Dendritic cell treated with granulocyte-macrophage colony-stimulating factor and Interleukin-4, amounts not matched to agents 40 ng/mL and 50 ng/mL, for 4 days (primary cell): ENCODE measurements at regions not wholly inside any gene's neighbourhood (a gene's known extent, or its start where the extent isn't known, plus 50 kb on each side); places are given as distances from the start of the nearest gene placed in this dataset.

Experiments
- H3K27ac Mint-ChIP-seq: one replicate; pipeline ENCODE4 v1.8.0; 2022; ENCODE audit warnings: mild to moderate bottlenecking, mixed read lengths
- H3K27me3 Mint-ChIP-seq: one replicate; pipeline ENCODE4 v1.8.0; 2022; ENCODE audit warnings: mild to moderate bottlenecking, mixed read lengths
- H3K36me3 Mint-ChIP-seq: one replicate; pipeline ENCODE4 v1.8.0; 2022; ENCODE audit warnings: low read depth, mixed read lengths
- H3K4me1 Mint-ChIP-seq: one replicate; pipeline ENCODE4 v1.8.0; 2022; ENCODE audit warnings: low read depth, mixed read lengths
- H3K4me3 Mint-ChIP-seq: one replicate; pipeline ENCODE4 v1.8.0; 2022; ENCODE audit warnings: mild to moderate bottlenecking, moderate library complexity, mixed read lengths
- H3K9me3 Mint-ChIP-seq: one replicate; pipeline ENCODE4 v1.8.0; 2022; ENCODE audit warnings: mixed read lengths
- intact Hi-C: fragments of 100-400 bp; cut with micrococcal nuclease; formaldehyde crosslinking; loops from one replicate; pipeline ENCODE4 v1.15.0; 2022

DNA sequence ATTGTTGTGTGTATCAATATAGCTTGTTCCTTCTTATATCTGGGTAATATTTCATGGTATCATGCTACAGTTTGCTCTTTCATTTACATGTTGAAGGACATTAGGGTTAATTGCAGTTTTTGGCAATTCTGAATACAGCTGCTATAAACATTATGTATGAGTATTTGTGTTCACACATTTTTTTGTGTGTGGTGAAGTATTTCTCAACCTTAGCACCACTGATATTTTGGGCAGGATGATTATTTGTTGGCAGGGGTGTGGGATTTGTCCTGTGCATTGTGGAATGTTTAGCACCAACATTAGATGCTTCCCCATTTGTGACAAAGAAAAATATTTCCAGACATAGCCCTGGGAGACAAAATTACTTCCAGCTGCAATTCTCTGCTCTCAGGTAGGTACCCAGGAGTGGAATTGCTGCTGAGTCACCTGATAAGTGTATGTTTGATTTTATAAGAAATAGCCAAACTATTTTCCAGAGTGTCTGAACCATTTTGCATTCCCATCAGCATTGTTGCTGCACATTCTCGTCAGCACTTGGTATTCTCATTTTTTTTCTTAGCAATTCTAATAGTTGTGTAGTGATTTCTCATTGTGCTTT is 128.2 kb downstream of the SNX19 start:
- intact Hi-C loops = no loop called here
- Mint-ChIP-seq H3K27ac (no peak overlapping the region), H3K27me3 (no peaks in the 10 kb centered on the region), H3K4me3 (no peak overlapping the region), H3K9me3 (peaks cover 18% of the 10 kb centered on the region), H3K36me3 (no peaks in the 10 kb centered on the region), H3K4me1 (no peaks in the 10 kb centered on the region)

DNA sequence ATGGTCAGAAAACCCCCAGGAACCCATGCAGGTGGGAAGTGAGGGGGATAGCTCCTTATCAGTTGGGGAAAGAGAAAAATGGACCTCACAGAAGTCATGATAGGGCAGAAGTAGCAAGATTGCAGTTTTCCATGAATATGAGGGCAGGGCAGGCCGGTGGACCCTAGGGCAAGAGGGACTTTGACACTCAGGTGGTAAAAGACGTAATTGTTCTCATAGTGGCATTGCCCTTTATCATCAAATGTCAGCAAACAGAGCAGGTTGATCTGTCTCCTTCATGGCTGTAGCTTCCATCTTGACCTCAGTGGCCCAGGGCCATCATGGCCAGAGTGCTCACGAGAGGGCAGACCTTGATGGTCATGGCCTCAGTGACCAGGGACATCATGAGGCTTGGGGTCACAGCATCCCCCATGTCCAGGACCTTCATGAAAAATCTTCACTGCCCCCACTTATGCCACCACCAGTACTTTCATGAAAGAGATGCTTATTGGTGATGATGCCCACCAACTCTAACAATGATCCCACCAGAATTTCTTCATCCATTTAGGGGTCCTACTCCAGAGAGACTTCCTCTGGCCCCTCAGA is 127.1 kb downstream of the SNX19 start:
- H3K27ac Mint-ChIP-seq = no peak overlapping the region
- peaks cover 18% of the 10 kb centered on the region for H3K9me3 Mint-ChIP-seq
- no peaks in the 10 kb centered on the region for H3K27me3 Mint-ChIP-seq
- H3K36me3 Mint-ChIP-seq = no peaks in the 10 kb centered on the region
- H3K4me3 Mint-ChIP-seq = no peak overlapping the region
- no peaks in the 10 kb centered on the region for H3K4me1 Mint-ChIP-seq
- intact Hi-C loops = no loop called here

DNA sequence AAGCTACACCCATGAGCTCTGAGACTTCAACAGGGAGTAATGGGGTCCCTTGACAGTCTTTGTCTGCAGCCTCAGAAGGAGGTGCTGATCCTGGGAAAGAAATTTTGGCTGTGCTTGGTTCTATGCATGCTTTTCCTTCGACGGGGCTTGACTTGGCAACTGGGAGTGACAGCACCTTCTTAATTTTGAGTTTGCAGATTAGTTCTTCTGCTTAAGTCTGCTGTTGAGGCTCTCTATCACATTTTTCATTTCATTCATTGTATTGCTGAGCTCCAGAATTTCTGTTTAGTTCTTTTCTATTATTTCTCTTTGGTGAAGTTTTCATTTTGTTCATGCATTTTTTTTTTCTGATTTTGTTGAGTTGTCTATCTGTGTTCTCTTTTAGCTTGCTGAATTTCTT is 125.6 kb downstream of the SNX19 start:
- Mint-ChIP-seq H3K4me3 (no peak overlapping the region), H3K9me3 (peaks cover 18% of the 10 kb centered on the region), H3K27me3 (no peaks in the 10 kb centered on the region), H3K4me1 (no peaks in the 10 kb centered on the region), H3K27ac (no peak overlapping the region), H3K36me3 (no peaks in the 10 kb centered on the region)
- intact Hi-C loops = no loop called here

DNA sequence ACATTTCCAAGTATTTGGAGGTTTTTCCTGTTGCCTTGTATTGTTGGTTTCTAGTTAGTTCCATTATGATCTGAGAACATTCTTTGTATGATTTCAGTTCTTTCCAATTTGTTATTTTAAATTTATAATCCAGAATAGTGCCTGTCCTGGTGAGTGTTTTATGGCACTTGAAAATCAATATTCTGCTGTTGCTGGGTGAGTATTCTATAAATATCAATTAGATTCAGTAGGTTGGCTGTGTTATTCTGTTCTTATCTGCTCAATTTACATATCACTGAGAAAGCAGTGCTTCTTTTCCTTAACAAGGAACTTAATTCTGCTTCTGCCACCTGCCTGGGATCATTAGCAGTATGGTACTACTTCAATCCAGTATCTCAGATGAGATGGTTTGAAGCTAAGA is 123.5 kb downstream of the SNX19 start:
- H3K27me3 Mint-ChIP-seq = no peaks in the 10 kb centered on the region
- intact Hi-C loops = no loop called here
- H3K9me3 Mint-ChIP-seq = peaks cover 27% of the 10 kb centered on the region
- no peaks in the 10 kb centered on the region for H3K4me1 Mint-ChIP-seq
- no peak overlapping the region for H3K27ac Mint-ChIP-seq
- no peak overlapping the region for H3K4me3 Mint-ChIP-seq
- no peaks in the 10 kb centered on the region for H3K36me3 Mint-ChIP-seq

DNA sequence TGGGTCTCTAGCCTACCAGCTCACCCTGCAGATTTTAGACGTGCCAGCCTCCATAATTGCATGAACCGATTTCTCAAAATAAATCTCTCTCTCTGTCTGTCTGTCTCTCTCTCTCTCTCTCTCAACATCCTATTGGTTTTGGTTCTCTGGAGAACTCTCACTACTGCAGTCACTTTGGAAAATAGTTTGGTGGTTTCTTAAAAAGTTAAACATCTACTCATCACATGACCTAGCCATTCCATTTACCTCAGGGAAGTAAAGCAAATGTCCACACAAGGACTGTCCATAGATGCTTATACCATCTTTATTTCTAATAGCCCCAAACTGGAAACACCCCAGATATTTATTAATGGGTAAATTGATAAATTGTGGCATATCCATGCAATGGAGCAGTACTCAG is 119.5 kb downstream of the SNX19 start:
- Mint-ChIP-seq H3K36me3 (no peaks in the 10 kb centered on the region), H3K27me3 (no peaks in the 10 kb centered on the region), H3K4me3 (no peak overlapping the region), H3K27ac (no peak overlapping the region), H3K4me1 (no peaks in the 10 kb centered on the region), H3K9me3 (peaks cover 9% of the 10 kb centered on the region)
- intact Hi-C loops = no loop called here

DNA sequence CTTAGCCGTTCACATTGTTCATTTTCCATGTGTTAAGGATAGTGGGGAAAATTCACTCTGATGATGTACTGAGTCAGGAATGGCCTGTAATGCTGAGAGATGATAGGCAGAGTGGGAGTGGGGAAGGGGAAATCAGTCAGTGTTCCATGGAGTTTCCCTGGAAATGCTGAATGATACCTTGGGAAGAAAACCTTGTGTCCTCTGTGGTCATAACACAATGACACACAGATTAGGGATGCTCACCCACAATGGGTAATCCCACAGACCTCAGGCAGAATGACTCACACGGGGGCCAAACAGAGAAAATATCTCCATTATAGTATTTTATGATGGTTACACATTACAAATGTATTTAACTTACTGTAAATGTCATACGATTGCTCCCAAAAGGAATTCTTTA is 118.0 kb downstream of the SNX19 start:
- no peak overlapping the region for H3K4me3 Mint-ChIP-seq
- intact Hi-C loops = no loop called here
- peaks cover 9% of the 10 kb centered on the region for H3K9me3 Mint-ChIP-seq
- H3K36me3 Mint-ChIP-seq = no peaks in the 10 kb centered on the region
- H3K4me1 Mint-ChIP-seq = no peaks in the 10 kb centered on the region
- no peak overlapping the region for H3K27ac Mint-ChIP-seq
- no peaks in the 10 kb centered on the region for H3K27me3 Mint-ChIP-seq

DNA sequence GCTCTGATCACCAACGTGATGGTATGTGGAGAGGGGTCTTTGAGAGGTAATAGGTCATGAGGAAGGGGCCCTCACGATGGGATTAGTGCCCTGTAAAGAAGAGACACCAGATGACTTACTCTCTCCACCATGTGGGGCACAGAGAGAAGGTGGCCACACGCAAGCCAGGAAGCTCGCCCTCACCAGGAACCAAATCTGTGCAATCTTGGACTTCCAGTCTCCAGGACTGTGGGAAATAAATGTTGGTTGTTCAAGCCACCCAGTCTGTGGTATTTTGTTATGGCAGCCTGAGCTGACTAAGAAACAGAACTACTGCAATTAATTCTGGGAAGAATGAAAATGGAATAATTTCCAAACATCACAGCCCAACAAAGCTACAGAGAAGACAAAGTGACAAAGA is 117.5 kb downstream of the SNX19 start:
- H3K9me3 Mint-ChIP-seq = peaks cover 9% of the 10 kb centered on the region
- H3K36me3 Mint-ChIP-seq = no peaks in the 10 kb centered on the region
- intact Hi-C loops = no loop called here
- no peaks in the 10 kb centered on the region for H3K27me3 Mint-ChIP-seq
- H3K4me1 Mint-ChIP-seq = no peaks in the 10 kb centered on the region
- H3K4me3 Mint-ChIP-seq = no peak overlapping the region
- no peak overlapping the region for H3K27ac Mint-ChIP-seq

DNA sequence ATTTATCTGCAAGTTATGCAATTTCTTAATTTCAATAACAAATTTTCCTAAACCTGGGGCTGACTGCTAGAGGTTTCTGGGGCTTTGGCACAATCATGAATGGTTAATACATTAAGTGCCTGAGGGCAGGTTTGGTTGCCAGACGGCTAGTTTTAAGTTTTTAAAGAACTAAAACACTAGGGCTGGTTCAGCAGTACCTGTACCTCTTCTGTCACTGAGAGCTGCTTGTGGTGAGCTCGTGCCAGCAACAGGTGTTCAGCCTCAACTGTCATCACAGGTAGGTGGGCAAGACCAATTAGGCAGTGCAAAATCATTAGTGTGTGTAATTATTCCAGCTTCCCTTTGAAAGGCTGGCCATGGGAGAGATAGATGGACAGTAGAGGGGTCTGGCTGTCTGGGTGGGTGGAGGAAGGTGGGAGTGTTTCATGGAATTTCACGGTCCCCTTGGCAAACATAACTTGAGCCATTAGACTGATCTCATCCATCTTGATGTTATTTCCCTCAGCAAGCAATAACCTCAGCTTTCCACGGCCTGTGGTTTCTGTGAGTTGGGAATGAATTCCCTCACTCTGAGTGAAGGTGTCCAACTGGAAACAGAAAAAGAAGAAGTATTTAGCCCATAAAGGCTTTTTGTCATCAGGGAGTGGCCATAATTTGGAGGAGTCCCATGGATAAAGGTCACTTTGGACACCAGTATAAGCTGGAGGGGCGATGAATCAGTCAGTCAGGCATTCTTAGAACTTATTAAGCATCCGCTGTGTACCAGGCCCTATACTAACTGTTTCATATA is 114.8 kb downstream of the SNX19 start:
- Mint-ChIP-seq H3K36me3 (no peaks in the 10 kb centered on the region), H3K4me1 (no peaks in the 10 kb centered on the region), H3K9me3 (peaks cover 7% of the 10 kb centered on the region), H3K27me3 (no peaks in the 10 kb centered on the region), H3K4me3 (no peak overlapping the region), H3K27ac (no peak overlapping the region)
- intact Hi-C loops = no loop called here

DNA sequence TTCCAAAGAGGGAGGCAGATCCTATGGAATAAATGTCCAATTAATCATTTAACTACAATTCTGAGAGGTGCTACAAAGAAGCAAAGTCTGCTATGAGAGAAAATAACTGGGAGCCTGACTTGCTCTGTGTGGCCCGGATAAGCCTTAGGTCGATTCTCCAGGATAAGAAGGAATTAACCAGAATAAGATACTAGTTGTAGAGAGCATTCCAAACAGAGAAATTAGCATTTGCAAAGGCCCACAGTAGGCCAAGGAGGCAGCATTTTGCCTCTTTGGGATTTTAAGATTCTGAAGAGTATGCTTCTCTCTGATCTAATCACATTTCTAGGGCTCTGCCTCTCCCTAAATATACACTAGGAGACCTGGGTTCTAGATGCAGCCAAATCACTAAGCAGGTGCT is 113.7 kb downstream of the SNX19 start:
- intact Hi-C loops = no loop called here
- Mint-ChIP-seq H3K36me3 (no peaks in the 10 kb centered on the region), H3K4me1 (no peaks in the 10 kb centered on the region), H3K27ac (no peak overlapping the region), H3K4me3 (no peak overlapping the region), H3K9me3 (no peaks in the 10 kb centered on the region), H3K27me3 (no peaks in the 10 kb centered on the region)

DNA sequence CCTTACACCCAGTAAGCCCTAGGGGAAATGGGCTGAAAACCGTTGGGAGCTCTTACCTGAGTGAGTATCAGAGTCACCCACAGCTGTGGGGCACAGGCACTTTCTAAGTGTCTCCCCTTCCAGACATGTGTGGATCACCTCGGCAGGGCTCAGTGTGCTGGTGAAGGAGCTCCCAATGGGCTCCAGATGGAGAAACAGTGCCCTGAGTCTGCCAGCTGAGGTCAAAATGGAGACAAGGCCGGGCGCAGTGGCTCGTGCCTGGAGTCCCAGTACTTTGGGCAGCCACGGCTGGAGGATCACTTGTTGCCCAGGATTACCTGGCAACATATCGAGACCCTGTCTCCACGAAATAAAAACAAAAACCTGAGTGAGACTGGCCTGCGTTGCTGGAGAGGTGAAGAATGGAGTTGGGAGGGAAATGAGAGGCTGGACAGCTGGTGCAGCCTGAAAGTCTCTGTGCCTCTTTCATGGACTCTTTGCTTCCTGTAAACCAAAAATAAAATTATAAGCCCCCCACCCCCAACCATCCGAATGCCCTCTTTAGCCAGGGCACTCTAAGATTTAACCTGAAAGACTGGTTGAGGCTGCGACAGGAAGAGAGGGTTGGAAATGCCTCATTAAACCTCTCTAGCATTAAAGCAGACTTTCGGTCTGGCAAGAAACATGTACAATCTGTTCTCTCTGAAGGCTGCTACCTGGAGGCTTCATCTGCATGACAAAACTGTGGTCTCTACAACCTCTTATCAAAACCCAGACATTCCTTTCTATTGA is 111.8 kb downstream of the SNX19 start:
- no peak overlapping the region for H3K4me3 Mint-ChIP-seq
- H3K9me3 Mint-ChIP-seq = no peaks in the 10 kb centered on the region
- H3K27me3 Mint-ChIP-seq = no peaks in the 10 kb centered on the region
- H3K36me3 Mint-ChIP-seq = no peaks in the 10 kb centered on the region
- H3K27ac Mint-ChIP-seq = no peak overlapping the region
- intact Hi-C loops = no loop called here
- no peaks in the 10 kb centered on the region for H3K4me1 Mint-ChIP-seq

DNA sequence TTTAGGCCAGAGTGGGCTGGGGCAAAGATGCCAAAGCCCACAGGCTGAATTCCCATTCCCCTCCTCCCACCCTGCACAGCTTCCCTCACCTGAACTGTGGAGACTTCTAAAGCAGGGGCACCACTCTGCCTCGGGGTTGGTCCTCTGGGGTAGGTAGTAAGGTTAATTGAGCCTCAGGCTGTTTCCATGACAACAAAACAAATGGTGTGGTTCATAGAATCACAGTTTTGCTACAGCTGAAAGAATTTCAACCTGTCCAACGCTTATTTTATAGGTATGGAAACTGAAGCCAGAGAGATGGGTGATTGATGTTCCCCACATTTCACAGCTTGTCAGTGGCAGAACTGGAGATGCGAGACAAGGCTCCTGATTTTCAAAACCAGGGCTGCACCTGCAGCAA is 109.5 kb downstream of the SNX19 start:
- no peak overlapping the region for H3K27ac Mint-ChIP-seq

DNA sequence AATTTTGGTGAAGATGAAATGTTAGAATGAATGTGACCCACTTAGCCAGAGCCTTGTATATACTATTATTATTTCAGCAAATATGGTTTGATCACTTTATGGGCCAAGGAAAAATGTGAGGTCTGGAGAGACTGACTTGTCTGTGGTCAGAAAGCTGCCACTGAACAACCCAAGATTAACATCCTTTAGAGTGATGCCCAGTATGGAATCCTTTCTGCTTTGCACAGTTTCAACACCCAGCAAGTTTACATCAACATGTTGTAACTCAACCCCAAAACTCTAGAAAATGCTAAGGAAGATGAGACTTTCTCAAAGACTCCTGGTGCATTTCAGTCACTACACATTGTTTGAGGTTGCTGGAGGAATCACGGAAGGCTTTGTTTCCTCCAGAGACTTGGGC is 107.7 kb downstream of the SNX19 start:
- no peaks in the 10 kb centered on the region for H3K27me3 Mint-ChIP-seq
- H3K4me1 Mint-ChIP-seq = no peaks in the 10 kb centered on the region
- no peak overlapping the region for H3K4me3 Mint-ChIP-seq
- no peaks in the 10 kb centered on the region for H3K9me3 Mint-ChIP-seq
- H3K27ac Mint-ChIP-seq = no peak overlapping the region
- intact Hi-C loops = no loop called here
- no peaks in the 10 kb centered on the region for H3K36me3 Mint-ChIP-seq

More for the DNA sequence above, 109.5 kb downstream of the SNX19 start:
- Mint-ChIP-seq H3K27me3 (no peaks in the 10 kb centered on the region), H3K36me3 (no peaks in the 10 kb centered on the region), H3K4me1 (no peaks in the 10 kb centered on the region), H3K9me3 (no peaks in the 10 kb centered on the region), H3K4me3 (no peak overlapping the region)
- intact Hi-C loops = no loop called here

DNA sequence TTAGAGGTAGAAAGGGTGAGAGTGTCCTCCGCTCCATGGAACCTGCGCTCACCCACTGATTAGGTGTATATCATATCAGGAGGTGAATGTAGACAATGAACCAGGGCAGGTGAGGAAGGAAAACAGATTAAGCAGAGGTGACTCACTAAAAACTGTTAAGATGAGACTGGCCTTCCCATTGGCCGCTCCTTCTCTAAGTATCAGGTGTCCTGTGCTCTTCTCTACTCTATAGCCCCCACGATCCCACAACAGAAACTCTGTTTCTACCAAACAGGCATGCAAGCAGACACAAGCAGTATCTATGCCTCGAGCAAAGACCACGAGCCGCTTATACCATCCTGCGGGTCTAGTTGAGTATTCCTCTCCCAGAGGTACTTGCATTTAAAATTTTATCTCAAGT is 103.1 kb downstream of the SNX19 start:
- Mint-ChIP-seq H3K4me1 (no peaks in the 10 kb centered on the region), H3K4me3 (no peak overlapping the region), H3K9me3 (no peaks in the 10 kb centered on the region), H3K36me3 (no peaks in the 10 kb centered on the region), H3K27ac (no peak overlapping the region), H3K27me3 (no peaks in the 10 kb centered on the region)
- intact Hi-C loops = no loop called here

DNA sequence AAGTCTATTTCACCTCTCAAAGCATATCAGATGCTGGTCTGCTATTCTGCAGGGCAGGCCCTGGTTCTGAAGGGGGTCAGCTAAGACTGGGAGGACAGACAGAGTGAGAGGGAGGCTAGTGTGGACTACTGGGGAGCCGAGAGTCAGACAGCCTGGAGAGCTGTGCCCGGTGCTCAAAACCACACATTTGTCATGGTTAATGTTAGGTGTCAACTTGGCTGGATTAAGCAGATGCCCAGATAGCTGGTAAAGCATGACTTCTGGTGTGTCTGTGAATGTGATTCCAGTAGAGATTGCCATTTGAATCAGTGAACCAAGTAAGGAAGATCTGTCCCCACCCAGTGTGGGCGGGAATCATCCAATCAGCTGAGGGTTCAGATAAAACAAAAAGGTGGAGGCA is 102.6 kb downstream of the SNX19 start:
- Mint-ChIP-seq H3K4me3 (no peak overlapping the region), H3K27me3 (no peaks in the 10 kb centered on the region), H3K27ac (no peak overlapping the region), H3K36me3 (no peaks in the 10 kb centered on the region), H3K9me3 (no peaks in the 10 kb centered on the region), H3K4me1 (no peaks in the 10 kb centered on the region)
- intact Hi-C loops = no loop called here
